ENCODE measurements at regions not wholly inside any gene's neighbourhood (a gene's known extent, or its start where the extent isn't known, plus 50 kb on each side); places are given as distances from the start of the nearest gene placed in this dataset.
"Not testable (repeated sequence)": the region's sequence is repeated elsewhere in the genome, so short reads cannot be mapped to it uniquely, and the experiment has no call there.

GRCh38 chr7:22066522-22066921 is 120.8 kb upstream of the CDCA7L start:
- DNase-seq, result no peak

GRCh38 chr7:22064816-22065215 is 119.1 kb upstream of the CDCA7L start:
- DNase-seq, result no peak

GRCh38 chr7:22061775-22062174 is 116.1 kb upstream of the CDCA7L start:
- DNase-seq, result no peak

- DNase-seq, result no peak
Observed at GRCh38 chr7:22060863-22061262, 115.2 kb upstream of the CDCA7L start.

- no peak for DNase-seq
Observed at GRCh38 chr7:22060197-22060596, 114.5 kb upstream of the CDCA7L start.

GRCh38 chr7:22055226-22055625 is 109.5 kb upstream of the CDCA7L start:
- no peak for DNase-seq

- no peak for DNase-seq
Observed at GRCh38 chr7:22052674-22053365, 107.1 kb upstream of the CDCA7L start.

- no peak for DNase-seq
Observed at GRCh38 chr7:22051886-22052673, 106.4 kb upstream of the CDCA7L start.

- DNase-seq, result no peak
Observed at GRCh38 chr7:22049766-22050500, 104.2 kb upstream of the CDCA7L start.

- no peak for DNase-seq
Observed at GRCh38 chr7:22043367-22043766, 97.7 kb upstream of the CDCA7L start.

- no peak for DNase-seq
Observed at GRCh38 chr7:22040923-22041595, 95.4 kb upstream of the CDCA7L start.

GRCh38 chr7:22039670-22040069 is 94.0 kb upstream of the CDCA7L start:
- no peak for DNase-seq

- not testable (repeated sequence) for DNase-seq
Observed at GRCh38 chr7:22032356-22032755, 86.7 kb upstream of the CDCA7L start.

GRCh38 chr7:22028656-22029055 is 83.0 kb upstream of the CDCA7L start:
- not testable (repeated sequence) for DNase-seq

GRCh38 chr7:22027475-22027874 is 81.8 kb upstream of the CDCA7L start:
- DNase-seq, result no peak

GRCh38 chr7:22025983-22026382 is 80.3 kb upstream of the CDCA7L start:
- no peak for DNase-seq

GRCh38 chr7:22025075-22025474 is 79.4 kb upstream of the CDCA7L start:
- DNase-seq, result no peak

GRCh38 chr7:22019931-22020330 is 74.2 kb upstream of the CDCA7L start:
- DNase-seq, result no peak

GRCh38 chr7:22016507-22016906 is 70.8 kb upstream of the CDCA7L start:
- peak in 1 of 2 experiments; percentile 46 for DNase-seq

- DNase-seq, result peak; percentile 6 to 43
Observed at GRCh38 chr7:22013711-22014110, 68.0 kb upstream of the CDCA7L start.

- DNase-seq, result no peak
Observed at GRCh38 chr7:22008683-22009082, 63.0 kb upstream of the CDCA7L start.

GRCh38 chr7:22008087-22008486 is 62.4 kb upstream of the CDCA7L start:
- DNase-seq, result no peak

GRCh38 chr7:22005151-22005550 is 59.5 kb upstream of the CDCA7L start:
- DNase-seq, result no peak
